Testis (tissue), 2 donors: ENCODE measurements at regions not wholly inside any gene's neighbourhood (a gene's known extent, or its start where the extent isn't known, plus 50 kb on each side); places are given as distances from the start of the nearest gene placed in this dataset.

ENCODE experiments used
- DNase-seq: peaks from one replicate; pipeline ENCODE4 v3.0.0-alpha.2; 2019
- H3K27ac ChIP-seq, 2 donors: fragments of 200-600 bp; sonication (generic); one replicate each; pipeline ENCODE4 v1.5.1; 2019
- H3K27me3 ChIP-seq: fragments of 200-600 bp; sonication (generic); one replicate; pipeline ENCODE4 v1.5.1; 2019
- H3K36me3 ChIP-seq: fragments of 200-600 bp; sonication (generic); one replicate; pipeline ENCODE4 v1.5.1; 2017; ENCODE audit warnings: low read depth; ENCODE audit errors: missing control alignments
- H3K4me1 ChIP-seq: fragments of 200-600 bp; sonication (generic); one replicate; pipeline ENCODE4 v1.5.1; 2019
- H3K4me3 ChIP-seq, 2 donors: fragments of 200-600 bp; sonication (generic); one replicate each; pipeline ENCODE4 v1.5.1; 2017 to 2019
- H3K9me3 ChIP-seq: fragments of 200-600 bp; sonication (generic); one replicate; pipeline ENCODE4 v1.5.1; 2017
- POLR2A ChIP-seq: fragments of 450-650 bp; IDR thresholded peaks from one replicate; pipeline ENCODE4 v1.6.1; 2017; ENCODE audit warnings: antibody characterized with exemption, mild to moderate bottlenecking, moderate library complexity
- WGBS, 2 donors: methylation state at CpG; one replicate each; pipeline ENCODE4 v1.1.5; 2018; 5-methylcytosine and 5-hydroxymethylcytosine counted together
- intact Hi-C: fragments of 100-400 bp; cut with DNase I; formaldehyde crosslinking; loops from one replicate; pipeline ENCODE4 v1.15.1; 2023; ENCODE audit warnings: low total_unique reads
- TF ChIP-seq, protein P1 (sequence below), 3 experiments: fragments of 450-650 bp in 2 of 3; fragments of 200-600 bp in 1 of 3; sonication (generic) in 1 of 3; IDR thresholded peaks; one replicate each; pipeline ENCODE4 v1.5.1; 2016 to 2019; ENCODE audit warnings: antibody characterized with exemption in 3 of 3, mild to moderate bottlenecking in 2 of 3, moderate library complexity in 1 of 3

- DNase-seq, result peak; percentile 26
- Histone ChIP-seq H3K27ac (no peak overlapping the region), H3K4me3 (peak overlapping the region in 1 of 2 donors; percentile 7), H3K36me3 (no peaks in the 10 kb centered on the region), H3K4me1 (no peaks in the 10 kb centered on the region), H3K27me3 (no peaks in the 10 kb centered on the region), H3K9me3 (no peaks in the 10 kb centered on the region)
- no peak for TF ChIP-seq POLR2A
- TF ChIP-seq, protein P1, sequence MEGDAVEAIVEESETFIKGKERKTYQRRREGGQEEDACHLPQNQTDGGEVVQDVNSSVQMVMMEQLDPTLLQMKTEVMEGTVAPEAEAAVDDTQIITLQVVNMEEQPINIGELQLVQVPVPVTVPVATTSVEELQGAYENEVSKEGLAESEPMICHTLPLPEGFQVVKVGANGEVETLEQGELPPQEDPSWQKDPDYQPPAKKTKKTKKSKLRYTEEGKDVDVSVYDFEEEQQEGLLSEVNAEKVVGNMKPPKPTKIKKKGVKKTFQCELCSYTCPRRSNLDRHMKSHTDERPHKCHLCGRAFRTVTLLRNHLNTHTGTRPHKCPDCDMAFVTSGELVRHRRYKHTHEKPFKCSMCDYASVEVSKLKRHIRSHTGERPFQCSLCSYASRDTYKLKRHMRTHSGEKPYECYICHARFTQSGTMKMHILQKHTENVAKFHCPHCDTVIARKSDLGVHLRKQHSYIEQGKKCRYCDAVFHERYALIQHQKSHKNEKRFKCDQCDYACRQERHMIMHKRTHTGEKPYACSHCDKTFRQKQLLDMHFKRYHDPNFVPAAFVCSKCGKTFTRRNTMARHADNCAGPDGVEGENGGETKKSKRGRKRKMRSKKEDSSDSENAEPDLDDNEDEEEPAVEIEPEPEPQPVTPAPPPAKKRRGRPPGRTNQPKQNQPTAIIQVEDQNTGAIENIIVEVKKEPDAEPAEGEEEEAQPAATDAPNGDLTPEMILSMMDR (IDR thresholded peaks at IDR 0.05), result no peak
- WGBS, 2 donors, result 67 to 87% methylated on average over 13 to 14 of the region's 14 CpGs
- intact Hi-C loops, result no loop called here
Measured at GRCh38 chr5:2890011-2890410, 138.5 kb upstream of the IRX2 start.

- no peaks in the 10 kb centered on the region for H3K36me3 ChIP-seq
- no peak for TF ChIP-seq POLR2A
- TF ChIP-seq, protein P1 (IDR thresholded peaks at IDR 0.05), result no peak
- no peak overlapping the region for H3K27ac ChIP-seq
- no peak for DNase-seq
- no peaks in the 10 kb centered on the region for H3K9me3 ChIP-seq
- no peak overlapping the region for H3K4me3 ChIP-seq
- intact Hi-C loops, result no loop called here
- no peaks in the 10 kb centered on the region for H3K4me1 ChIP-seq
- 88% methylated on average over 5 of the region's 5 CpGs for whole genome bisulfite sequencing, 2 donors
- H3K27me3 ChIP-seq, result no peaks in the 10 kb centered on the region
Measured at GRCh38 chr5:2888520-2889060, 137.1 kb upstream of the IRX2 start.

DNA sequence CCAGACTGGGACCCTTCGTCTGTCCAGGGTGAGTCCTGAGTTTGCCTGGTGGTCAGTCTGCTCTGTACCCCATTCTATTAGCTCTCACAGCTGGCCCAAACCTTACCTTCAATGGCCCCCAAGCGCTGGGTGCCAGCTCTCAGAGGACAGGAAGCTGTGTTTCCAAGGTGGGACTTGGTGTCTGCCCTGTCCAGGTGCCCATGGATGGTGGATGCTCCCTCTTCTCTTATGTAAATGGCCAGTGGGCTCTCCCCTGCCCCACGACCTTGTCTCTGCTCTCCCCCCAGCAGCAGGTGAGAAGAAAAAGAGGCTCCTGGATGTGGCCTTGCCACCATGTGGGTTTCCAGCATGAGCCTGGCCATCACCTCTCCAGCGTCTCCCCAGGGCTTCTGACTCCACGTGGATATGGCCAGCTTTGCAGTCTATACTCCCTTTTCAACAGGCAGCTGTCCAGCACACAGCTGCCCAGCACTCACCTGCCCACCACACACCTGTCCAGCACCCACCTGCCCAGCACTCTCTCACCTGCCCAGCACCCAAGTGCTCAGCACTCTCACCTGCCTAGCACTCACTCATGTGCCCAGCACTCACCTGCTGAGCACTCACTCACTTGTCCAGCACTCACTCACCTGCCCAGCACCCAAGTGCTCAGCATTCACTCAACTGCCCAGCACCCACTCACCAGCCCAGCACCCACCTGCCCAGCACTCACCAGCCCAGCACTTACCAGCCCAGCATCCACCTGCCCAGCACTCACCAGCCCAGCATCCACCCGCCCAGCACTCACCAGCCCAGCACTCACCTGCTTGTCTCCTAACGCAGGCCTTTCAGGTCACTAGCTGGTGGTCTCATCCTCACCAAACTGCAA, 136.2 kb upstream of the IRX2 start:
- intact Hi-C loops, result no loop called here
- no peaks in the 10 kb centered on the region for H3K36me3 ChIP-seq
- H3K27me3 ChIP-seq, result no peaks in the 10 kb centered on the region
- H3K4me3 ChIP-seq, result no peak overlapping the region
- no peaks in the 10 kb centered on the region for H3K9me3 ChIP-seq
- TF ChIP-seq POLR2A, result no peak
- TF ChIP-seq, protein P1 (IDR thresholded peaks at IDR 0.05), result no peak
- WGBS, 2 donors, result 75 to 79% methylated on average over 6 to 7 of the region's 7 CpGs
- no peaks in the 10 kb centered on the region for H3K4me1 ChIP-seq
- no peak overlapping the region for H3K27ac ChIP-seq
- DNase-seq, result peak; percentile 4

DNA sequence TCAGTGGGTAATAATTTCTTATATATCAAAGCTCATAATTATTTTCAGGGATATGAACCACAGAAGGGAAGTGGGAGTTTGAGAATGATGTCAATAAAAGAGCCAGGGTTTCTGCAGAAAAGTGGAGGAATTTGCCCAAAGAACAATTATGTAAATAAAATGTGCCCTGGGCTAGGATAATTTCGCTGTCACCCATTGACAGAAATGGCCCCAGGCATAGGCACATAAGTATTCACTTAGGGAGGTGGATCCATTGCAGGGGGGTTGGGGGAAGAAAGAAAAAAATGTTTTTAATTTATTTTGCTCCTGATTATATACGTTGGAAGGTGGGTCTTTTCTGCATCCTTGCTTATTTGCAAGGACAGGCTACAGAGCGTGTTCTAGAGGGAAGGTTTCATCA, 135.1 kb upstream of the IRX2 start:
- 60 to 75% methylated on average over 3 of the region's 3 CpGs for WGBS, 2 donors
- H3K4me3 ChIP-seq, result no peak overlapping the region
- DNase-seq, result no peak

More for the DNA sequence above, 135.1 kb upstream of the IRX2 start:
- no peaks in the 10 kb centered on the region for H3K36me3 ChIP-seq
- intact Hi-C loops, result no loop called here
- TF ChIP-seq, protein P1 (IDR thresholded peaks at IDR 0.05), result no peak
- no peak for TF ChIP-seq POLR2A
- H3K27me3 ChIP-seq, result no peaks in the 10 kb centered on the region
- H3K9me3 ChIP-seq, result no peaks in the 10 kb centered on the region
- no peak overlapping the region for H3K27ac ChIP-seq
- no peaks in the 10 kb centered on the region for H3K4me1 ChIP-seq
